ENCODE measurements at regions not wholly inside any gene's neighbourhood (a gene's known extent, or its start where the extent isn't known, plus 50 kb on each side); places are given as distances from the start of the nearest gene placed in this dataset.

GRCh38 chr3:72275331-72275751 is 490.4 kb upstream of the PROK2 start:
- Histone ChIP-seq H3K4me1 (ENCODE audit: insufficient read depth, low read length) (peaks cover 29% of the 10 kb centered on the region), H3K27me3 (ENCODE audit: insufficient read depth, low read length) (peaks cover 8% of the 10 kb centered on the region), H3K27ac (ENCODE audit: low read depth, low read length) (no peak overlapping the region), H4K20me1 (ENCODE audit: insufficient read depth, low read length) (no peaks in the 10 kb centered on the region), H3K4me2 (ENCODE audit: low read length) (peak overlapping the region; percentile 71), H3K4me3 (ENCODE audit: insufficient read depth, low read depth, low read length) (no peak overlapping the region), H3K79me2 (ENCODE audit: insufficient read depth, low read length) (no peaks in the 10 kb centered on the region), H3K9me3 (ENCODE audit: insufficient read depth, low read depth, low read length) (no peaks in the 10 kb centered on the region), H3K9ac (ENCODE audit: low read length) (no peak overlapping the region), H2AFZ (ENCODE audit: low read depth, low read length) (no peak overlapping the region), H3K36me3 (ENCODE audit: insufficient read depth, low read length) (no peaks in the 10 kb centered on the region)
- H3K36me3 Mint-ChIP-seq (ENCODE audit: low read depth, unreplicated experiment): no peaks in the 10 kb centered on the region
- DNase-seq (ENCODE audit: low read depth): no peak
- peak overlapping the region; percentile 98 for H3K27ac Mint-ChIP-seq (ENCODE audit: unreplicated experiment)
- no peak overlapping the region for H3K4me3 Mint-ChIP-seq (ENCODE audit: unreplicated experiment)
- no peak for FAIRE-seq
- H3K27me3 Mint-ChIP-seq (ENCODE audit: low read depth, unreplicated experiment): peaks cover 6% of the 10 kb centered on the region
- H3K4me1 Mint-ChIP-seq (ENCODE audit: low read depth, unreplicated experiment): peaks cover 45% of the 10 kb centered on the region
- no peak for TF ChIP-seq CTCF (IDR thresholded peaks at IDR 0.05; ENCODE audit: insufficient read depth, low read depth, low read length)
- no peak for TF ChIP-seq EZH2 (IDR thresholded peaks at IDR 0.05; ENCODE audit: insufficient read depth, low read length)
- H3K9me3 Mint-ChIP-seq (ENCODE audit: unreplicated experiment): no peaks in the 10 kb centered on the region

- no peak overlapping the region for H2AFZ ChIP-seq (ENCODE audit: low read depth, low read length)
- H3K4me2 ChIP-seq (ENCODE audit: low read length): peak overlapping the region; percentile 71
- H3K27ac ChIP-seq (ENCODE audit: low read depth, low read length): no peak overlapping the region
- Mint-ChIP-seq H3K9me3 (ENCODE audit: unreplicated experiment) (no peaks in the 10 kb centered on the region), H3K4me3 (ENCODE audit: unreplicated experiment) (no peak overlapping the region), H3K36me3 (ENCODE audit: low read depth, unreplicated experiment) (no peaks in the 10 kb centered on the region), H3K4me1 (ENCODE audit: low read depth, unreplicated experiment) (peaks cover 52% of the 10 kb centered on the region), H3K27me3 (ENCODE audit: low read depth, unreplicated experiment) (peaks cover 2% of the 10 kb centered on the region), H3K27ac (ENCODE audit: unreplicated experiment) (peak overlapping the region; percentile 98)
- H3K4me3 ChIP-seq (ENCODE audit: insufficient read depth, low read depth, low read length): peak overlapping the region; percentile 12
- peaks cover 35% of the 10 kb centered on the region for H3K4me1 ChIP-seq (ENCODE audit: insufficient read depth, low read length)
- DNase-seq (ENCODE audit: low read depth) (peak; percentile 71), FAIRE-seq (no peak)
- no peaks in the 10 kb centered on the region for H4K20me1 ChIP-seq (ENCODE audit: insufficient read depth, low read length)
- no peaks in the 10 kb centered on the region for H3K36me3 ChIP-seq (ENCODE audit: insufficient read depth, low read length)
- H3K27me3 ChIP-seq (ENCODE audit: insufficient read depth, low read length): peaks cover 8% of the 10 kb centered on the region
- no peaks in the 10 kb centered on the region for H3K79me2 ChIP-seq (ENCODE audit: insufficient read depth, low read length)
- H3K9me3 ChIP-seq (ENCODE audit: insufficient read depth, low read depth, low read length): no peaks in the 10 kb centered on the region
- TF ChIP-seq CTCF (IDR thresholded peaks at IDR 0.05; ENCODE audit: insufficient read depth, low read depth, low read length): no peak
- no peak for TF ChIP-seq EZH2 (IDR thresholded peaks at IDR 0.05; ENCODE audit: insufficient read depth, low read length)
- peak overlapping the region; percentile 39 for H3K9ac ChIP-seq (ENCODE audit: low read length)
Observed at GRCh38 chr3:72274493-72275330, 489.8 kb upstream of the PROK2 start.

GRCh38 chr3:72273615-72274014 is 488.7 kb upstream of the PROK2 start:
- Mint-ChIP-seq H3K9me3 (ENCODE audit: unreplicated experiment) (no peaks in the 10 kb centered on the region), H3K36me3 (ENCODE audit: low read depth, unreplicated experiment) (no peaks in the 10 kb centered on the region), H3K27ac (ENCODE audit: unreplicated experiment) (peak overlapping the region; percentile 98), H3K27me3 (ENCODE audit: low read depth, unreplicated experiment) (peaks cover 2% of the 10 kb centered on the region), H3K4me3 (ENCODE audit: unreplicated experiment) (peak overlapping the region; percentile 51), H3K4me1 (ENCODE audit: low read depth, unreplicated experiment) (peaks cover 59% of the 10 kb centered on the region)
- peak; percentile 96 for DNase-seq (ENCODE audit: low read depth)
- H2AFZ ChIP-seq (ENCODE audit: low read depth, low read length): no peak overlapping the region
- peak overlapping the region; percentile 33 for H3K27ac ChIP-seq (ENCODE audit: low read depth, low read length)
- H3K4me2 ChIP-seq (ENCODE audit: low read length): peak overlapping the region; percentile 71
- peaks cover 40% of the 10 kb centered on the region for H3K4me1 ChIP-seq (ENCODE audit: insufficient read depth, low read length)
- peak overlapping the region; percentile 39 for H3K9ac ChIP-seq (ENCODE audit: low read length)
- H3K9me3 ChIP-seq (ENCODE audit: insufficient read depth, low read depth, low read length): no peaks in the 10 kb centered on the region
- peak; percentile 34 for FAIRE-seq
- no peak overlapping the region for H3K4me3 ChIP-seq (ENCODE audit: insufficient read depth, low read depth, low read length)
- TF ChIP-seq CTCF (IDR thresholded peaks at IDR 0.05; ENCODE audit: insufficient read depth, low read depth, low read length): no peak
- TF ChIP-seq EZH2 (IDR thresholded peaks at IDR 0.05; ENCODE audit: insufficient read depth, low read length): no peak
- H4K20me1 ChIP-seq (ENCODE audit: insufficient read depth, low read length): no peaks in the 10 kb centered on the region
- H3K27me3 ChIP-seq (ENCODE audit: insufficient read depth, low read length): peaks cover 5% of the 10 kb centered on the region
- no peaks in the 10 kb centered on the region for H3K79me2 ChIP-seq (ENCODE audit: insufficient read depth, low read length)
- H3K36me3 ChIP-seq (ENCODE audit: insufficient read depth, low read length): no peaks in the 10 kb centered on the region

All from astrocyte (in vitro differentiated cells and primary cell).